OCI-LY3 (cell line): ENCODE measurements at regions not wholly inside any gene's neighbourhood (a gene's known extent, or its start where the extent isn't known, plus 50 kb on each side); places are given as distances from the start of the nearest gene placed in this dataset.

Experiments
- H2AFZ ChIP-seq: fragments of 200-600, 300-600 bp; shearing (Covaris generic); 2 replicates; pipeline ENCODE4 v1.6.0; 2014; ENCODE audit warnings: antibody characterized with exemption, low read depth, low read length
- H3K27ac ChIP-seq: fragments of 200-600, 300-600 bp; sonication (generic); 2 replicates; pipeline ENCODE4 v1.5.1; 2014; ENCODE audit warnings: mild to moderate bottlenecking, low read length, moderate library complexity, mixed read lengths
- H3K27me3 ChIP-seq: fragments of 200-600, 300-600 bp; sonication (generic); 2 replicates; pipeline ENCODE4 v1.6.1; 2014; ENCODE audit warnings: low read depth, low read length, mixed read lengths
- H3K36me3 ChIP-seq: fragments of 200-600, 300-600 bp; sonication (generic); replicated peaks from 2 replicates; pipeline ENCODE3; 2014; ENCODE audit warnings: low read depth, low read length, mixed read lengths
- H3K4me1 ChIP-seq: fragments of 300-600, 200-600 bp; sonication (generic); 2 replicates; pipeline ENCODE4 v1.6.1; 2014; ENCODE audit warnings: low read length, mixed read lengths
- H3K4me2 ChIP-seq: fragments of 200-600, 300-600 bp; sonication (generic); 2 replicates; pipeline ENCODE4 v1.6.1; 2014; ENCODE audit warnings: low read length, mixed read lengths
- H3K4me3 ChIP-seq: fragments of 300-600, 200-600 bp; sonication (generic); 2 replicates; pipeline ENCODE4 v1.5.1; 2014; ENCODE audit warnings: antibody characterized with exemption, mild to moderate bottlenecking, low read length, moderate library complexity
- H3K79me2 ChIP-seq: fragments of 300-600, 200-600 bp; shearing (Covaris generic); 2 replicates; pipeline ENCODE4 v1.6.1; 2014; ENCODE audit warnings: mild to moderate bottlenecking, low read length, mixed read lengths
- H3K9ac ChIP-seq: fragments of 300-600, 200-600 bp; shearing (Covaris generic); 2 replicates; pipeline ENCODE4 v1.6.0; 2014; ENCODE audit warnings: mild to moderate bottlenecking, low read length, moderate library complexity
- H3K9me3 ChIP-seq: fragments of 200-600, 300-600 bp; shearing (Covaris generic); 2 replicates; pipeline ENCODE4 v1.6.1; 2014; ENCODE audit warnings: low read length, mixed read lengths; ENCODE audit not compliant: insufficient read depth
- H4K20me1 ChIP-seq: fragments of 200-600, 300-600 bp; sonication (generic); 2 replicates; pipeline ENCODE4 v1.6.1; 2016; ENCODE audit warnings: low read length, mixed read lengths; ENCODE audit not compliant: insufficient read depth
- EZH2phosphoT487 ChIP-seq: fragments of 200-600 bp; shearing (Covaris generic); IDR thresholded peaks from 2 replicates; pipeline ENCODE4 v1.6.1; 2018; ENCODE audit warnings: antibody characterized with exemption, mixed run types, low read depth
- TF ChIP-seq, protein P1 (sequence below): fragments of 200-600, 300-600 bp; sonication (generic); IDR thresholded peaks from 2 replicates; pipeline ENCODE4 v1.5.1; 2014; ENCODE audit warnings: antibody characterized with exemption, low read length, low read depth

GRCh38 chr5:1743061-1743768 lies 56.4 kb downstream of the MRPL36 start:
- peaks cover 7% of the 10 kb centered on the region; the same call in 1 of the 2 replicates for H3K27me3 ChIP-seq
- H3K9me3 ChIP-seq: peaks cover 3% of the 10 kb centered on the region; the same call in 1 of the 2 replicates
- no peak overlapping the region for H3K4me3 ChIP-seq
- H2AFZ ChIP-seq: no peak overlapping the region
- TF ChIP-seq EZH2phosphoT487: no peak
- TF ChIP-seq, protein P1, sequence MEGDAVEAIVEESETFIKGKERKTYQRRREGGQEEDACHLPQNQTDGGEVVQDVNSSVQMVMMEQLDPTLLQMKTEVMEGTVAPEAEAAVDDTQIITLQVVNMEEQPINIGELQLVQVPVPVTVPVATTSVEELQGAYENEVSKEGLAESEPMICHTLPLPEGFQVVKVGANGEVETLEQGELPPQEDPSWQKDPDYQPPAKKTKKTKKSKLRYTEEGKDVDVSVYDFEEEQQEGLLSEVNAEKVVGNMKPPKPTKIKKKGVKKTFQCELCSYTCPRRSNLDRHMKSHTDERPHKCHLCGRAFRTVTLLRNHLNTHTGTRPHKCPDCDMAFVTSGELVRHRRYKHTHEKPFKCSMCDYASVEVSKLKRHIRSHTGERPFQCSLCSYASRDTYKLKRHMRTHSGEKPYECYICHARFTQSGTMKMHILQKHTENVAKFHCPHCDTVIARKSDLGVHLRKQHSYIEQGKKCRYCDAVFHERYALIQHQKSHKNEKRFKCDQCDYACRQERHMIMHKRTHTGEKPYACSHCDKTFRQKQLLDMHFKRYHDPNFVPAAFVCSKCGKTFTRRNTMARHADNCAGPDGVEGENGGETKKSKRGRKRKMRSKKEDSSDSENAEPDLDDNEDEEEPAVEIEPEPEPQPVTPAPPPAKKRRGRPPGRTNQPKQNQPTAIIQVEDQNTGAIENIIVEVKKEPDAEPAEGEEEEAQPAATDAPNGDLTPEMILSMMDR: no peak
- no peaks in the 10 kb centered on the region for H3K4me1 ChIP-seq
- no peaks in the 10 kb centered on the region for H3K36me3 ChIP-seq
- no peak overlapping the region for H3K4me2 ChIP-seq
- H3K79me2 ChIP-seq: no peaks in the 10 kb centered on the region
- H3K9ac ChIP-seq: no peak overlapping the region
- no peaks in the 10 kb centered on the region for H4K20me1 ChIP-seq
- H3K27ac ChIP-seq: no peak overlapping the region

GRCh38 chr5:1737790-1738405 lies 61.7 kb downstream of the MRPL36 start:
- H3K27ac ChIP-seq: no peak overlapping the region
- H3K4me2 ChIP-seq: no peak overlapping the region
- no peaks in the 10 kb centered on the region for H3K4me1 ChIP-seq
- H3K9ac ChIP-seq: no peak overlapping the region
- no peak for TF ChIP-seq EZH2phosphoT487
- TF ChIP-seq, protein P1: peak; percentile 63
- H3K79me2 ChIP-seq: no peaks in the 10 kb centered on the region
- peaks cover 3% of the 10 kb centered on the region; the same call in 1 of the 2 replicates for H3K9me3 ChIP-seq
- no peaks in the 10 kb centered on the region for H3K36me3 ChIP-seq
- no peak overlapping the region for H2AFZ ChIP-seq
- H3K4me3 ChIP-seq: no peak overlapping the region
- H4K20me1 ChIP-seq: no peaks in the 10 kb centered on the region
- H3K27me3 ChIP-seq: peaks cover 7% of the 10 kb centered on the region; the same call in 1 of the 2 replicates

GRCh38 chr5:1736889-1737711 lies 62.5 kb downstream of the MRPL36 start:
- no peaks in the 10 kb centered on the region for H4K20me1 ChIP-seq
- no peaks in the 10 kb centered on the region for H3K79me2 ChIP-seq
- H3K27ac ChIP-seq: no peak overlapping the region
- TF ChIP-seq EZH2phosphoT487: no peak
- no peaks in the 10 kb centered on the region for H3K4me1 ChIP-seq
- peaks cover 3% of the 10 kb centered on the region; the same call in 1 of the 2 replicates for H3K9me3 ChIP-seq
- H3K4me3 ChIP-seq: no peak overlapping the region
- no peak overlapping the region for H2AFZ ChIP-seq
- 0 out of 2 replicates have a peak, but pooled peaks cover 3% of the 10 kb centered on the region for H3K27me3 ChIP-seq
- H3K4me2 ChIP-seq: no peak overlapping the region
- no peak overlapping the region for H3K9ac ChIP-seq
- no peaks in the 10 kb centered on the region for H3K36me3 ChIP-seq

DNA sequence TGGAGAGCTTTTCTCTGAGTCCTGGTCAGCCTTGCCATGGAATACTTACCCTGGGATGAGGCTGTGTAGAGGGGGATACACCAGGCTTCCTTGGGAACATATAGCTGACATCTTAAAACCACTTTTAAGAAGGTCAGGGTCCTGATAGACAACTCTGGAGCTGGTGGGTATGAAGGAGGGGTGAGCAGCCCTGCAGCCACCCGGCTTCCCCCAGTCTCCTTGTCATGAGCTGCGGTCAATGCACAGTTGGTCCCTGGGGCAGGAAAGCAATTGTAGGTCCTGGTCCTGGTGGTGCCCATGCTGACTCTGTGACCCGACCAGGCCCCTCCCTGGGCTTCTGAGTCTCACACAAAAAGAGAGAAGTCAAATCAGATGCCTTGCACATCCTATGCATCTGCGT lies 63.6 kb downstream of the MRPL36 start:
- H3K4me2 ChIP-seq: no peak overlapping the region
- H3K27me3 ChIP-seq: 0 out of 2 replicates have a peak, but pooled peaks cover 3% of the 10 kb centered on the region
- H3K4me1 ChIP-seq: no peaks in the 10 kb centered on the region
- H4K20me1 ChIP-seq: no peaks in the 10 kb centered on the region
- H3K79me2 ChIP-seq: no peaks in the 10 kb centered on the region
- no peak overlapping the region for H3K4me3 ChIP-seq
- H3K9ac ChIP-seq: no peak overlapping the region
- H3K9me3 ChIP-seq: peaks cover 3% of the 10 kb centered on the region; the same call in 1 of the 2 replicates
- TF ChIP-seq EZH2phosphoT487: no peak
- TF ChIP-seq, protein P1: no peak
- no peak overlapping the region for H3K27ac ChIP-seq
- H2AFZ ChIP-seq: no peak overlapping the region
- H3K36me3 ChIP-seq: no peaks in the 10 kb centered on the region
